ENCODE measurements at regions not wholly inside any gene's neighbourhood (a gene's known extent, or its start where the extent isn't known, plus 50 kb on each side); places are given as distances from the start of the nearest gene placed in this dataset.

- H3K4me1 ChIP-seq (ENCODE audit: control insufficient read depth, insufficient read depth, low read length), result no peaks in the 10 kb centered on the region
- no peaks in the 10 kb centered on the region for H3K36me3 ChIP-seq (ENCODE audit: control insufficient read depth in 2 of 2, insufficient read depth in 1 of 2, low read length in 2 of 2)
- H3K9me3 ChIP-seq (ENCODE audit: control insufficient read depth, insufficient read depth, low read depth, low read length), result no peaks in the 10 kb centered on the region
- H3K4me3 ChIP-seq (ENCODE audit: low read depth, low read length), result no peak overlapping the region
- H3K27ac ChIP-seq (ENCODE audit: extremely low read depth, low read depth, low read length), result no peak overlapping the region
- TF ChIP-seq PATZ1 (tag by site-specific recombination; IDR thresholded peaks at IDR 0.05) (no peak), ZNF530 (tag by site-specific recombination; IDR thresholded peaks at IDR 0.05; ENCODE audit: low read depth) (no peak), ZNF747 (tag by site-specific recombination; IDR thresholded peaks at IDR 0.05) (no peak), ZNF155 (tag by site-specific recombination; IDR thresholded peaks at IDR 0.05) (no peak), ZNF266 (tag by site-specific recombination; IDR thresholded peaks at IDR 0.05; ENCODE audit: low read depth) (no peak), ZNF302 (tag by site-specific recombination; IDR thresholded peaks at IDR 0.05; ENCODE audit: low read depth) (no peak), KLF9 (tag by site-specific recombination; IDR thresholded peaks at IDR 0.05; ENCODE audit: low read depth) (no peak), ZBTB21 (tag by site-specific recombination; IDR thresholded peaks at IDR 0.05) (no peak)
- ChIA-PET POLR2A (no interaction called here), CTCF (interaction anchor here (0.6 to 1.0 kb wide), 2 partner anchors 11 to 18 kb away, joined by 3 read pairs; no protein-coding TSS in a partner anchor)
Observed at GRCh38 chr13:74043237-74043636, 91.0 kb downstream of the KLF12 start.

GRCh38 chr13:74040200-74040599 is 94.0 kb downstream of the KLF12 start:
- Histone ChIP-seq H3K9me3 (ENCODE audit: control insufficient read depth, insufficient read depth, low read depth, low read length) (no peaks in the 10 kb centered on the region), H3K4me3 (ENCODE audit: low read depth, low read length) (no peak overlapping the region), H3K4me1 (ENCODE audit: control insufficient read depth, insufficient read depth, low read length) (no peaks in the 10 kb centered on the region), H3K36me3 (ENCODE audit: control insufficient read depth in 2 of 2, insufficient read depth in 1 of 2, low read length in 2 of 2) (no peaks in the 10 kb centered on the region), H3K27ac (ENCODE audit: extremely low read depth, low read depth, low read length) (no peak overlapping the region)
- ChIA-PET CTCF (interaction anchor here (0.8 to 1.9 kb wide), 6 partner anchors 8 to 293 kb away, joined by 3 to 5 read pairs (median 4); no protein-coding TSS in a partner anchor), POLR2A (no interaction called here)
- no peak for TF ChIP-seq GLI2 (tag by site-specific recombination; IDR thresholded peaks at IDR 0.05; ENCODE audit: borderline replicate concordance, low read depth)
- TF ChIP-seq YY1 (tag by site-specific recombination; IDR thresholded peaks at IDR 0.05), result no peak
- no peak for TF ChIP-seq ZNF677 (tag by site-specific recombination; IDR thresholded peaks at IDR 0.05)
- peak; percentile 76; the same call in 1 of the 2 replicates for TF ChIP-seq TRIM28 (IDR thresholded peaks at IDR 0.05; ENCODE audit: borderline replicate concordance, low read length)
- TF ChIP-seq ZSCAN30 (tag by site-specific recombination; IDR thresholded peaks at IDR 0.05), result 0 out of 2 replicates have a peak, but pooled peaks have one; percentile 30
- TF ChIP-seq ZNF10 (tag by site-specific recombination; IDR thresholded peaks at IDR 0.05), result no peak
- peak; percentile 55; the same call in 1 of the 2 replicates for TF ChIP-seq ZNF660 (tag by site-specific recombination; IDR thresholded peaks at IDR 0.05)
- TF ChIP-seq ZNF561 (tag by site-specific recombination; IDR thresholded peaks at IDR 0.05; ENCODE audit: borderline replicate concordance), result peak; percentile 27; the same call in 1 of the 2 replicates

GRCh38 chr13:74039667-74040066 is 94.5 kb downstream of the KLF12 start:
- ChIA-PET CTCF (interaction anchor here (1.0 to 1.9 kb wide), 2 partner anchors 10 to 248 kb away, joined by 3 to 4 read pairs; no protein-coding TSS in a partner anchor), POLR2A (no interaction called here)
- H3K27ac ChIP-seq (ENCODE audit: extremely low read depth, low read depth, low read length), result no peak overlapping the region
- TF ChIP-seq SCRT2 (tag by site-specific recombination; IDR thresholded peaks at IDR 0.05), result no peak
- TF ChIP-seq KLF1 (tag by site-specific recombination; IDR thresholded peaks at IDR 0.05), result no peak
- H3K4me3 ChIP-seq (ENCODE audit: low read depth, low read length), result no peak overlapping the region
- H3K36me3 ChIP-seq (ENCODE audit: control insufficient read depth in 2 of 2, insufficient read depth in 1 of 2, low read length in 2 of 2), result no peaks in the 10 kb centered on the region
- no peaks in the 10 kb centered on the region for H3K4me1 ChIP-seq (ENCODE audit: control insufficient read depth, insufficient read depth, low read length)
- no peaks in the 10 kb centered on the region for H3K9me3 ChIP-seq (ENCODE audit: control insufficient read depth, insufficient read depth, low read depth, low read length)

DNA sequence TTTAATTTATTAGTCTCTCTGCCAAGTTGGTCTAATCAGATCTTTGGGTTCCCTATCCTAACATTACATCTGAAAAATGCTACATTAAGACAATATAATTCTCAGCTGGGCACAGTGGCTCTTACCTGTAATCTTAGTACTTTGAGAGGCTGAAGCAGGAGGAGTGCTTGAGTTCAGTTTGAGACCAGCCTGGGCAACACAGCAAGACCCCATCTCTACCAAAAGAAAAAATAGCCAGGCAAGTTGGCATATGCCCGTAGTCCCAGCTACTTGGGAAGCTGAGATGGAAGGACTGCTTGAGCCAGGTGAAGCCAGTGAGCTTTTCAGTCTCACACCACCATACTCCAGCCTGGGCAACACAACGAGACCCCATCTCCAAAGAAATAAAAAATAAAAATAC is 95.0 kb downstream of the KLF12 start:
- TF ChIP-seq ZNF37A (tag by site-specific recombination; IDR thresholded peaks at IDR 0.05) (no peak), ZNF513 (tag by site-specific recombination; IDR thresholded peaks at IDR 0.05) (no peak), KLF1 (tag by site-specific recombination; IDR thresholded peaks at IDR 0.05) (no peak), ZNF121 (tag by site-specific recombination; IDR thresholded peaks at IDR 0.05) (peak; percentile 68), ZNF585B (tag by site-specific recombination; IDR thresholded peaks at IDR 0.05) (no peak)
- POLR2A ChIA-PET, result no interaction called here
- CTCF ChIA-PET, result interaction anchor here (0.7 to 1.9 kb wide), 3 partner anchors 9 to 284 kb away, joined by 3 to 4 read pairs (median 3); no protein-coding TSS in a partner anchor
- no peak overlapping the region for H3K27ac ChIP-seq (ENCODE audit: extremely low read depth, low read depth, low read length)
- no peaks in the 10 kb centered on the region for H3K4me1 ChIP-seq (ENCODE audit: control insufficient read depth, insufficient read depth, low read length)
- no peak overlapping the region for H3K4me3 ChIP-seq (ENCODE audit: low read depth, low read length)
- no peaks in the 10 kb centered on the region for H3K9me3 ChIP-seq (ENCODE audit: control insufficient read depth, insufficient read depth, low read depth, low read length)
- no peaks in the 10 kb centered on the region for H3K36me3 ChIP-seq (ENCODE audit: control insufficient read depth in 2 of 2, insufficient read depth in 1 of 2, low read length in 2 of 2)

Measured in HEK293 (cell line).